RKO (cell line): ENCODE measurements at regions not wholly inside any gene's neighbourhood (a gene's known extent, or its start where the extent isn't known, plus 50 kb on each side); places are given as distances from the start of the nearest gene placed in this dataset.

Experiments used
- DNase-seq: peaks from one replicate; pipeline ENCODE4 v3.0.0-alpha.2; 2016; ENCODE audit warnings: low spot score

- DNase-seq: no peak
Measured at GRCh38 chr15:69793431-69793780, 304.3 kb downstream of the TLE3 start.

DNA sequence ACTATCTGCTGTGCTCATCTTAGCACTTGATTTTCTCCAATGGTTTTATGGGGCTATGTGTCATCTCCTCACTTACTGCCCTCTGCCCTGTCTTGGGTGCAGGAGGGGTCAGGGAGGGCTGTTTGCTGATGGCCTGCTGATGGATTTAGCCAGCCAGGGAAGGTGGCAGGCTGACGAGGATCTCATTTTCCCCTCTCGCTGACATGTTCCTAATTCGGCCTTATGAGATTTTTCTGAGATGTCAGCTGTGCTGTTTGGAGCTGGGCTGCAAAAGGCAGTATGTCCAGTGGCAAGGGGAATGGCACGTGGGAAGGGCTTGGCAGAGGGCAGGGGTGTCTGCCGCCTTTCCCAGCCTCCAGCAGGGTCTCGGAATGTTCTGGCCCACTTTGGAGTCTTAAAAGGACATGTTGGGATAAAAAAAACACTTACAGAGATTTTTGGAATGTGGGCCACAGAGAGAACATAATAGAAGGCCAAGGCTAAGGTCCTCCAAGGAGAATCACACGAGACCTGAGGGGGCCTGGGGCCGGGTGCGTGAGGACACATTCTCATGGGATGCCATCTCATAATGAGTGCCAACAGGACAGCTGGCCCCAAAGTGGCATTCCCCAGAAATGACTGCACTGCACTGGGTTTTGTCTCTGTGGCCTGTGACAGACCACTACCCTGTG, 303.8 kb downstream of the TLE3 start:
- no peak for DNase-seq

- DNase-seq: no peak
Measured at GRCh38 chr15:69794645-69795469, 302.9 kb downstream of the TLE3 start.

DNA sequence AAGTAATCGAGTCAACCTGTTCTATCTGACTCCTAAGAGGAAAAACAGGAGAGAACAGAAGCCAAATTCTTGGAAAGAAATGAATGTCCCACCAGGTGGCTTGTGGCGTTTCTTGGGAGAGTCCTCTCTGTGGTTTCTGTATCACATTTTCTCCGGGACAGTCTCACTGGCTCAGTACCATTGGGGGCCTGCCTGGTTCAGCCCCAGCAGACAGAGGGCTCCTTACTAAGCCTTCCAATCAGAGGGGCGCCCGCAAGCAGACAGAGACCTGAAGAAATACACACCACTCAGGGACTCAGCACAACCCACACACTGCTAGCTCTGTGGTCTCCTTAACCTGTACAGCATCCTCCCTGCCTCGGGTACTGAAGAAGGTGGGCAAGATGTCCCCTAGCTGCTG, 302.1 kb downstream of the TLE3 start:
- no peak for DNase-seq

DNA sequence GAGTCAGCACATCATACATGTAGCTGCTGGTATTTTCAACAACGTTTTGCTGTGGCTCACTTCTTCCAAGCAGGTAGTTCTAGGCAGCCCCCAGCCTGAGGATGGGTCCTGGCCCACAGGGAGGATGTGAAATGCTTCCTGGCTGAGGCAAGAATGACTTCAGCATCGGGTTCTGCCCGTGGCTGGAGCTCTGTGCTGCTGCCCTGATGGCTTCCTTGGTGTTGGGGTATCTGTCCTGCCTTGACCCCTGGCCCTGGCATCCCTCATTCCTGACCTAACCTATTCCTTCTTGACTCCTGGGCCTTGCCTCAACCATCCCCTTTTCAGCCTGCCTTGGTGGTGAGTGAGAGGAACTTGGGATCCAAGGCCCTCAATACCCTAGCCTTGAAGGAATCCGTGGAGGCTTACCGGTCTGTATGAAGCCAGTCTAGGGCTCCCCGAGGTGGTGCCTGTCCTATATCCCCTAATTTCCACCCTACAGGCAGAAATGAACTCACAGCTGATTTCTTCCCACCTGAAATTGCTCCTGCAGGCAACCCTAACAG, 300.6 kb downstream of the TLE3 start:
- DNase-seq: no peak

DNA sequence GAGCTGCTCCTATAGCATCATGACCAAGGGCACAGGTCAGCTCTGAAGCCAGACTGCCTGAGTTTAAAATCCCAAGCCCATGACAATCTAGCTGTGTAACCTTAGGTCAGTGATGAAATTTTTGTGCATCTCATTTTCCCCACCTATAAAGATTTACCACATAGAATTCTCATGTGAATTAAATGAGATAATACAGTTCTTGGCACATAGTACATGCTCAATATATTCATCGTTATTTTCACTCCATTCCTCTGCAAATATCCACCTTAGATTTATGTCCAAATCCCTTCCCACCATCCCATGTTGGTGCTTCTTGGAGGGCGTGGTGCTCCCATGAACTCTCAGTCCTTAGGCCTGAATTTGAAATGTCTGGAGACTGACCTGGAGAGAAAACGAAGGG, 300.1 kb downstream of the TLE3 start:
- no peak for DNase-seq

GRCh38 chr15:69798481-69799250, 299.1 kb downstream of the TLE3 start:
- no peak for DNase-seq

DNA sequence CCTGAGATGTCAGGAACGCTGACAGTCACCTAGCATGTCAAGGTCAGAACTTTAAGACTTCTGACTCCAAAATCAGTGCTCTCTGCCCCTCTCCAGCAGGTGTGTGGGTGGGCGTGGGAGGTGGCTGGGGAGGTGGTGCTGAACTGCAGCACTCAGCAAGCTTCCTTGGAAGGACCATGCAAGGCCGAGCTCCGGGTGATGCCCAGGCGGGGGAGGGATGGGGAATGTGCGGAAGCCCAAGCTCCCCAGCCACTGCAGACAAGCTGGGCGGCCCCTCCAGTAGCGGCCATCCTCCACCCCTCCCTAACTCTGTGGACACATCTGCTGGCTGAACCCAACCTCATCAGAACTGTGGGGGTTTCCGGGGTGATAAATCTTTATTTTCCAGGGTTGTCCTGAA, 296.6 kb downstream of the TLE3 start:
- no peak for DNase-seq

DNA sequence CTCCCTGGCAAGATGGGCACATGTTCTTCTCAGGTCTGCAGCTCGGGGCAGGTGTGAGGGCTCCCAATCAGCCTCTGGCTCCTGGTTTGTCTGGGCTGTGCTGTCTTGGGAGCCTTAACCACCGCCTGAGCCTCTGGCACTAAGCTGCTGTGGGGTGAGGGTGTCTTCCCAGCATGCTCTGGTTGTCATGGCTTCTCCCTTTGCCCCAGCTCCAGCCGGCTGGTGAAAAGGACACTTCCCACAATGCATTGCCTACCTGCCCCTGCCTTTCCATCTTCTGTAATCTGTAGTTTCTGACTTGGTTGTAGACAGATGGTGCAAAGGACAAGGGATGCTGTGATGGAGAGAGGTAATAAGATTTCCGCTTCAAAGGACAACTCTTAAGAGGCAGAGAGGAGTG, 295.3 kb downstream of the TLE3 start:
- no peak for DNase-seq

DNA sequence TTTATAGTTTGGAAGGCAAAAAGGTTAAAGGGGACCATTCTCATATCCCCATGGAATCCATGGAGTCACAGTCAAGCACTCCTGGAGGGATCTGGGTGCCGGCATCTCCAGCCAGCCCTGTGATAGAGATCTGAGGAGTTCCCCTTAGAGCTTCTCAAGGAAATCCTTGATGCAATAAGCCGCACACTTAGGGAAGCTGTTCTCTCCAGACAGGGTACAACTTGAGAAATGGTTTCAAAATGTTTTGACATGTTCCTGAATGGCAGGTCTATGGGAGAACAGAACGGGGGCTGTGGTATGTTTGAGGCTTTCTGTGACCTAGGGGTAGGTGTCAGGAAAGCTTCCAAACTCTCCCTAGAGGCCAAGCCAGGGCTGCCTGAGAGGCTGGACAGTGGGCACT, 292.9 kb downstream of the TLE3 start:
- DNase-seq: no peak

DNA sequence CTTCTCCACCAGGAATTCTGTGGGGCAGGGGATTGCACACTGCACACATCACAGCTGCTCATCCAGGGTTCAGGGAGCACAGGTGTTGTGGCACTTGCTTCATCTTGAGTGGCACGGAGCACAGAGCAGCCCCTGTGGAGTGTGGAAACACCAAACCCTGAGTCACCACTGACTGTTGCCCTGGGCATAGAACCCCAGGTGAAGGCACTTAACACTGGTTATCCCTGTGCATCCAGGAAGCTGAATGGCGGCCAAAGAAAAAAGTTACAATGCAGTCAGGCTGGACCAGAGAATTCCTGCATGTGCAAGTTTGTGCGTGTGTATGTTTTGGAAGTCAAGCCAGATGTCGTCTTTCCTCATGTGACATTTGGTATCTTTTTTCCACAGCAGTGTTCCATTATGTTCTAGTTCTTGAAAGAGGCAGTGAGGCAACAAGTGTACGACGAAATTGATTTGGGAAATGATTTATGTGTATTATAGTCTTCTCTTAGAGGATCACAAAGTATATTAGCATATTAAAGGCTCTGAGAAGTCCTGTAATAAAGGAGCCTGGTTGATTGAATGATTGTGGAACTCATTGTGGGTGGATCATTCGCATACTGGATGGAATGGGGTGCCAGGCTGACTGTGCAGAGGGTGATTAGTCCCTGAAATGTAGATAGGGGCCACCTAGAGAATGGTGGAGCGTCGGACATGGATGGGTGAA, 292.3 kb downstream of the TLE3 start:
- no peak for DNase-seq

DNA sequence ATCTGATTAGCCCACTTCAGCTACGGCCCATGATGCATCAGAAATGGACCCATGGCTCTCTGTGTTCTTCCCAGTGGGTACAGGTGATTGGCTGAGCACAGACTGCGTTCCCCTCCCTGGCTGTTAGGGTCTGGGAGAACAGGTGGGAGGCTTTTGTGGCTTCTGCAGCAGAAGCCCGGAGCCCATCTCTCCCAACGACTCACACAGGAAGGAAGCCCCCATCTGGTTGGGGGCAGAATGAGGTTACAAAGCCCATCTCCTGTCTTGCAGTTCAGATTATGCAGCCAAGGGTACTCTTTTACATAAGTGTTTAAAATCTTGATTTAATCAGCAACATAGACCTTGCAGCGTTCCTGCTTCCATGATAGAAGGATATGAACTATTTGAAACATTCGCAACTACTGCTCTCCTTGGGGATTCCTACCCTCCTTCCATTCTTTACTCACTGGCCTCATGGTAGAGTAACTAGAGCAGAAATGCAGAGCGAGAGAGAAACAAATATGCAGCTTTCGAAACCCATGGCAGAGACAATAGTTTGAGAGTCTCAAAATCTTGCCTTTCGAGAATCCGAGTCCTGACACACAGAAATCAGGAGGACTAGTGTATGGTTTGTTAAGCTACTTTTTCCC, 291.3 kb downstream of the TLE3 start:
- no peak for DNase-seq

- no peak for DNase-seq
Measured at GRCh38 chr15:69807721-69808120, 290.0 kb downstream of the TLE3 start.

DNA sequence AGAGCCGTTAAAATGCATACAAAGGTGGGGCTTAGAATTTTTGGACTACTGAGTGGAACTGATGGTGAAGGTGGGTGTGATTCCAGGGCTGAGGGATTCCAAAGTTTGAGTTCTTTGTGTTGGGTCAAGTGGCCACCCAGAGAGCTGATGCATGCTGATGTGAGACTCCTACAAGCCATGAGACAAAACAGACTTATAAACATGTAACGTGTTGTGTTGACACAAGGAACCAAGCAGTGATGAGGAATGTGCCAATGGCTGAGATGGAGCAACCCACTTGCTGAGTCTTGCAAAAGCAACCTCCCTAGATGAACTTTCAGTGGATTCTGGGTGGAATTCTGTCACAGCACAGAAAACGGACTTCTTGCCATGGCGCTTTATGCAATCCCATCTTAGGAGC, 289.0 kb downstream of the TLE3 start:
- DNase-seq: no peak

GRCh38 chr15:69809421-69809820, 288.3 kb downstream of the TLE3 start:
- no peak for DNase-seq

DNA sequence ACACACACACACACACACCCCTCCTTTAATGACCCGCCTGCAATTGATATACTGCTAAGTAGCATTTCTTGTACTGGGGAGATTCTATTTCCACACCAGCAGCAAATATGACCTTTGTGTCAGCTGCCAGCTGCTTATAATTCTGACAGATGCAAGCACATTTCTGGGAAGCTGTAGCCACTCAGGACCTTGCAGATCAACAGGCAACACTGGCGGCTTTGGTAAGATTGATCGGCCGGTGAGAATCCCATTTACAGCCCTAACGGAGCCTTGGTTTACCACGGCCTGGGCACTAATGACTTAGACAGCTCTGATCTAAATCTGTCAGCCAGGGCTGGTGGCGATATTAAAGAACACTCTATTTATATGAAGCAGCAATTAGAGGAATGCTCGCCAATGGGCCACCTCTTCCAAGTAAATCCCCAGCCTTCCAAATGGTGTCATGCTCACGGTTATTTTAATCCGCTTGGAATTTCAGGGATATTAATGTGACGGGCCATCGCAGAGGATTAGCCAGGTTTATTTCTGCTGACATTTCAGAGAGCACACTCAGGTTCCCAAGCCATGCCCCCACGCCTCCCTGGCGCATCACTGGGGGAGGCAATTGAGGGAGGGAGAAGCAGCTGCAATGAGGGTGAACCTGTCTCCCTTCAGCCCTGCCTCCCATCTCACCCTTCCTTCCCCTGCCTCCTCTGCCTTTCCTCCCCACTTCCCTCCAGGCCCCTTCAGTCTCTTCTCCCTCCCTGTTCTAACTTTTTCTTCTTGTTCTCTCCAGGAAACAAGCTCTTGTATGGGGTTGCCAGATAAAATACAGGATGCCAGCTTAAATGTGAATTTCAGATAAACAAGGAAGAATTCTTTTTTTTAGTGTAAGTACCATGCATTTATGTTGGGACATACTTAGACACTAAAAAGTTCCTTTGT, 287.0 kb downstream of the TLE3 start:
- DNase-seq: no peak

- no peak for DNase-seq
Measured at GRCh38 chr15:69812861-69813261, 284.9 kb downstream of the TLE3 start.

DNA sequence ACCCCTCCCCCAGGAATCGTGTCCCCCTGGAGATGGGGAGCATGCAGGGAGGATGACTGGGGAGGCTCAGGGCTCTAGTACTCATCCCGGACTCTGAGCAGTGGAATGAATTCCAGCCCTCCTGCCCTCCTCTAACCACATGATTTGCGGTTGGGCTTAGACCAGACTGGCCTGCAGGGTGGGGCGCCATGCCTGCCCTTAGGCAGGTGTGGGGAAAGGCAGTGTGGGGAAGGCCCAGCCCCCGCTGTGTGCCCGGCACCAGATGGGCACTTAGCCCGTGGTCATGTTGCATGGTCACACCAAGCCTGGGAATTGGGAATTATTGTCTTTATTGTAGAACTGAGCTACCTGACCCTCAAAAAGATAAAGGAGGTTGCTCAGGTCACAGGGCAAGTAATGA, 283.8 kb downstream of the TLE3 start:
- no peak for DNase-seq

DNA sequence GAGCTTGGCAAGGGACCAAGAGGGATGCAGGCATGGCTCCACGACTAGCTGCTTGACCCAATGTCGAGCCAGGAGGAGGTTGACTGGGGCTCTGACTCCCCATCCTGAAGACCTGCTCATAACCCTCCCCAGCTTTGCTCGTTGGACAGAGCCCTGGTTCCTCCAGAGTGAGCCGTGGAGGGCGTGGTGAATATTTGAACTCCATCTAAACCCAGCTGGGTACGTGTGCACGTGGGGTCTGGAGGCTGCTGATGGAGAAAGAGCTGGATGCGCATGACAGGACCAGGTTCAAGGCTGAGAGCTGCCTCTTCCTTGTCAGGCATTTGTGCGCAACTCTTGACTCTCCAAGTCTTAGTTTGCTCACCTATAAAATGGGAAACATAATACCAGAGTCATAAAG, 282.8 kb downstream of the TLE3 start:
- DNase-seq: no peak

DNA sequence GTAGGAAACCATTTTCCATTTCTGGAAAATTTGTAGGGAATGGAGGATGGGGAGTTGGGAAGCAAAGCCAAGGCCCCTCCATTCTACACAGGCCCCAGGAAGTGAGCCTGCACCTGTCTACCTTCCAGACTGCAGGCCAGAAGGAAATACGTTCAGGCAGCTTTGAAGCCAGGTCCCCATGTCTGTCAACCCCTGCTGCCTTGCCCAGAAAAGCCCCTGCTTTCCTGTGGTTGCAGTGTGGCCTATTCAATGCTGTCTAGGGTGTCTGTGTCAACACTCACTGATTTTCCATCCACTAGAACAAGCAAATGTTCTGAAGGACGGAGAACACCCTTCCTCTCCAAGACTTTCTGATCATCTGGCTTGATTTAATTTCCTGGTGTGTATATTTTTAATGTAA, 281.9 kb downstream of the TLE3 start:
- DNase-seq: no peak

- DNase-seq: no peak
Measured at GRCh38 chr15:69816522-69816921, 281.2 kb downstream of the TLE3 start.
